Duodenal mucosa (tissue), 2 donors: ENCODE measurements at regions not wholly inside any gene's neighbourhood (a gene's known extent, or its start where the extent isn't known, plus 50 kb on each side); places are given as distances from the start of the nearest gene placed in this dataset.

Experiments
- H3K27ac ChIP-seq: one replicate; pipeline ENCODE4 v1.7.0; 2013; ENCODE audit warnings: low read depth, low read length
- H3K27me3 ChIP-seq, 2 donors: one replicate each; pipeline ENCODE4 v1.7.0; 2013; ENCODE audit warnings: low read length in 2 of 2, control low read depth in 1 of 2; ENCODE audit not compliant: insufficient read depth in 2 of 2, control insufficient read depth in 1 of 2
- H3K36me3 ChIP-seq, 2 donors: one replicate each; pipeline ENCODE4 v1.7.0; 2013; ENCODE audit warnings: low read length in 2 of 2, control low read depth in 1 of 2; ENCODE audit not compliant: insufficient read depth in 2 of 2, control insufficient read depth in 1 of 2
- H3K4me1 ChIP-seq, 2 donors: one replicate each; pipeline ENCODE4 v1.7.0; 2013; ENCODE audit warnings: low read length in 2 of 2, control low read depth in 1 of 2; ENCODE audit not compliant: insufficient read depth in 2 of 2, control insufficient read depth in 1 of 2
- H3K4me3 ChIP-seq, 2 donors: one replicate each; pipeline ENCODE4 v1.7.0; 2013; ENCODE audit warnings: low read length in 2 of 2, low read depth in 1 of 2
- H3K9ac ChIP-seq, 2 donors: one replicate each; pipeline ENCODE4 v1.7.0; 2013; ENCODE audit warnings: low read length in 2 of 2, low read depth in 1 of 2
- H3K9me3 ChIP-seq, 2 donors: one replicate each; pipeline ENCODE4 v1.7.0; 2013; ENCODE audit warnings: low read length in 2 of 2, control low read depth in 1 of 2; ENCODE audit not compliant: control insufficient read depth in 1 of 2

DNA sequence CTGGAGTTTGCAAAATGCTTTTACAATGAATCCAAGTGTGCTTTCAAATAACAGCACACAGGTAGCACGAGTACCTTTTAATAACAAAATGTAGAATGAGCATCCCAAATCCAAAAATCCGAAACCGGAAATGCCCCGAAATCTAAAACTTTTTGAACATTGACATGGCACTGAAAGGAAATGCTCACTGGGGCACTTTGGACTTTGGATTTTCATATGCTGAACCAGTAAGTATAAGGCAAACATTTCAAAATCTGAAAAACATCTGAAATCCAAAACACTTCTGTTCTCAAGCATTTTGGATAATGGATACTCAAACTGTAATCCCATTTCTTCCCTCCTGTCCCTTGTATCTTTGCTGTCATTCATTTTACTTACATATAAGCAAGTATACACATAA lies 50.1 kb downstream of the GCNT4 start:
- Histone ChIP-seq H3K4me1 (no peaks in the 10 kb centered on the region), H3K27ac (no peak overlapping the region), H3K36me3 (no peaks in the 10 kb centered on the region), H3K9me3 (peaks cover 0 to 5% of the 10 kb centered on the region in 2 donors), H3K4me3 (no peak overlapping the region), H3K27me3 (no peaks in the 10 kb centered on the region), H3K9ac (no peak overlapping the region)

DNA sequence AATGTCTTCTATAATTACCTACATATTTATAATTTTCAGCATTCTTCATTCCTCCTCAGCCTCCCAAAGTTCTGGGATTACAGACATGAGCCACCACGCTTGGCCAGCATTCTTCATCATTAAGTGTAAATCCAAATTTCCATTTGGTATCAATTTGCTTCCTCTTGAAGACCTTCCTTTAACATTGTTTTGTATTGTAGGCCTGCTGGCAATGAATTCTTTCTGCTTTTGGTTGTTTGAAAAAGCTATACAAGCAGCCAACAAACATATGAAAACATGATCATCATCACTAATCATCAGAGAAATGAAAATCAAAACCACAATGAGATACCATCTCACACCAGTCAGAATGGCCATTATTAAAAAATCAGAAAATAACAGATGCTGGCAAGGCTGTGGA lies 56.4 kb downstream of the GCNT4 start:
- H3K27me3 ChIP-seq: no peaks in the 10 kb centered on the region
- H3K36me3 ChIP-seq: no peaks in the 10 kb centered on the region
- H3K27ac ChIP-seq: no peak overlapping the region
- H3K9me3 ChIP-seq: no peaks in the 10 kb centered on the region
- H3K9ac ChIP-seq: no peak overlapping the region
- peaks cover 0 to 7% of the 10 kb centered on the region in 2 donors for H3K4me1 ChIP-seq
- H3K4me3 ChIP-seq: no peak overlapping the region

DNA sequence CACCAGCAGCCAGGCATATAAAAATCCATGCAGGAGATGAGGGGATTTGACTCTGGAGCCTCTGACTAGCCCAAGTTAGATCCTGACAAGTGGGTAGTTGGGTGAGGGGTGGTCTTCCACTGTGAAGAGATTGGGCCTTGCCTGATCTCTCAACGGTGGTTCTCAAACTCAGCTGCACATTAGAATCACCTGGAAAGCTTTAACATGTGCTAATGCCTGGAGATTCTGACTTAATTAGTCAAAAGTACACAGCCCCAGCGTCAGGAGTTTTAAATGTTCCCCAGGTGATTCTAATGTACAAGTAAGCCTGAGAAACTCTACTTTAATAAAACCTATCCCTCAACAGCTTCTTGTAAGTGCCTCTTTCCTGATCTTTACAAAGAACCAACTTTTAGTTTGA lies 57.5 kb downstream of the GCNT4 start:
- H3K4me3 ChIP-seq: no peak overlapping the region
- H3K9ac ChIP-seq: no peak overlapping the region
- H3K4me1 ChIP-seq: peaks cover 0 to 7% of the 10 kb centered on the region in 2 donors
- no peak overlapping the region for H3K27ac ChIP-seq
- H3K9me3 ChIP-seq: no peaks in the 10 kb centered on the region
- no peaks in the 10 kb centered on the region for H3K27me3 ChIP-seq
- no peaks in the 10 kb centered on the region for H3K36me3 ChIP-seq

DNA sequence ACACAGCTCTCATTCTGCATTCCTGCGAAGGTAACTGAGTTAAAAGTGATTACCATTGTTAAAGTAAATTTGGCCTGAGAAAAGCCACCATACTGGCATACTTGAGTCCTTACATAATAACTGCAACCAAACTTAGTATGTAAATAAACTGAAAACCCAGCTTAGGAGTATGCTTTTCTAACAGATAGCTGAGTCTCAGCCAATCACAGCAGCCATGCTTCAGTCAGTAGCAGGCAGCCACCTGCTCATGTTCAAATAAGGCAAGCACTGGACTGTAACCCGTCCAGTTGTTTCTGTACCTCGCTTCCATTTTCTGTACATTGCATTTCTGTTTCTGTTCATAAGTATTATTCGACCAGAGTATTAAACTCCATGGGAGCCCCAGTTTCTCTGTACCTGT lies 58.6 kb downstream of the GCNT4 start:
- Histone ChIP-seq H3K4me1 (peaks cover 0 to 7% of the 10 kb centered on the region in 2 donors), H3K36me3 (no peaks in the 10 kb centered on the region), H3K9ac (no peak overlapping the region), H3K4me3 (no peak overlapping the region), H3K27ac (no peak overlapping the region), H3K27me3 (no peaks in the 10 kb centered on the region), H3K9me3 (no peaks in the 10 kb centered on the region)

DNA sequence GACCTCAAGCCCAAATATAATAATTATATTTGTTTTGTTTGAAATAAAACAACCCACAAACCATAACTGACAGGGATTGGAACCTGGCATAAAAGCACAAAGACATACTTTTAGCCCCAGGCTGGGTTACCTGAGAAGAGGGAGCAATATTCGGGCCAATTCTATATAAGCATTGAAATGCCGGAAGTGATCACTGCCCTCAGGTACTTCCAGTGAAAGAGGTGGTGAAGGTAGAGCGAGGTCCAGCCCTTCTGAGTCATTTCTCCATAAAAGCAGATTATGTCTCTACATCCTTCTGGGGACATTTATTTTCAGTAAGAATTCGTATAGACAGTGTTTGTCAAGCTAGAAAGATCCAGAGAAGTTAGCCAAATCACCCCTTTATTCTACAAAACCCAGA lies 59.6 kb downstream of the GCNT4 start:
- Histone ChIP-seq H3K27me3 (no peaks in the 10 kb centered on the region), H3K4me3 (no peak overlapping the region), H3K9me3 (no peaks in the 10 kb centered on the region), H3K27ac (no peak overlapping the region), H3K36me3 (no peaks in the 10 kb centered on the region), H3K9ac (no peak overlapping the region), H3K4me1 (peaks cover 0 to 7% of the 10 kb centered on the region in 2 donors)

DNA sequence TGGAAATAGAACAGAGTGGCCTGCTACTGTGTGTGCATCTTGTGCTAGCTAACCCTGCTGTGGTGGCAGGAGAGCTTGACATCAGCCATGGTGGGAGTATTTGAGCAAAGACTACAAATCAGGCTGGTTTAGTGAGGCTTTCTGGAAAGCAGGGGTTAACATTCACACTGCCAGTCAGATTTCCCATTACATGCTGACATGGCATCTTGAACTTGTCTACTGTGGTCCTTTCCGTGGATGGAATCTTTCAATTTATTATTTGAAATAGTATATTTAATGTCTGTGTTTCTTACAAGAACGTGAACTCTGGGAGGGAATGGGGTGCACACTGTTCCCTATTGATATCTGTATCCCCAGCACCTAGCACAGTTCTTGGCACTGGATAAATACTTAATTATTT lies 60.8 kb downstream of the GCNT4 start:
- no peaks in the 10 kb centered on the region for H3K27me3 ChIP-seq

DNA sequence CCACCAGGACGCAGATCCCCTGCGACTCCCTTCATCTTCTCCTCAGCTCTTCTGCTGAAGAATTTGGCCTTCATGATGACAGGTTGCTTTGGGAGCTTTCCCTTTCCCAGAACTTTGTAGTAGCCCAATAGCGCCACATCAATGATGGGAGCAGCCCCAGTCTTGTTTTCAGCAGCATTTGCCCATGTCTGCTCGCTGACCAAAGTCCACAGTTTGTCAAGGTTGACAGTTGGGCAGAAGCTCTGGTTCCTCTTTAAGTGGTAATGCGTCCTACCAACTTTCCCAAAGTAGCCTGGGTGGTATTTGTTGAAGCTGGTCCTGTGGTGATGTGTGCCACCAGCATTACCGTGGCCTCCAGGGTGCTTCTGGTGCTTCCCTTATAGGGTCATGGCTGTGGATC lies 62.2 kb downstream of the GCNT4 start:
- Histone ChIP-seq H3K27ac (no peak overlapping the region), H3K9ac (no peak overlapping the region), H3K27me3 (no peaks in the 10 kb centered on the region), H3K36me3 (no peaks in the 10 kb centered on the region), H3K4me3 (no peak overlapping the region), H3K4me1 (peaks cover 0 to 7% of the 10 kb centered on the region in 2 donors), H3K9me3 (no peaks in the 10 kb centered on the region)

More for the DNA sequence above, 60.8 kb downstream of the GCNT4 start:
- H3K4me3 ChIP-seq: no peak overlapping the region
- H3K9me3 ChIP-seq: no peaks in the 10 kb centered on the region
- no peak overlapping the region for H3K27ac ChIP-seq
- peaks cover 0 to 7% of the 10 kb centered on the region in 2 donors for H3K4me1 ChIP-seq
- no peaks in the 10 kb centered on the region for H3K36me3 ChIP-seq
- H3K9ac ChIP-seq: no peak overlapping the region

DNA sequence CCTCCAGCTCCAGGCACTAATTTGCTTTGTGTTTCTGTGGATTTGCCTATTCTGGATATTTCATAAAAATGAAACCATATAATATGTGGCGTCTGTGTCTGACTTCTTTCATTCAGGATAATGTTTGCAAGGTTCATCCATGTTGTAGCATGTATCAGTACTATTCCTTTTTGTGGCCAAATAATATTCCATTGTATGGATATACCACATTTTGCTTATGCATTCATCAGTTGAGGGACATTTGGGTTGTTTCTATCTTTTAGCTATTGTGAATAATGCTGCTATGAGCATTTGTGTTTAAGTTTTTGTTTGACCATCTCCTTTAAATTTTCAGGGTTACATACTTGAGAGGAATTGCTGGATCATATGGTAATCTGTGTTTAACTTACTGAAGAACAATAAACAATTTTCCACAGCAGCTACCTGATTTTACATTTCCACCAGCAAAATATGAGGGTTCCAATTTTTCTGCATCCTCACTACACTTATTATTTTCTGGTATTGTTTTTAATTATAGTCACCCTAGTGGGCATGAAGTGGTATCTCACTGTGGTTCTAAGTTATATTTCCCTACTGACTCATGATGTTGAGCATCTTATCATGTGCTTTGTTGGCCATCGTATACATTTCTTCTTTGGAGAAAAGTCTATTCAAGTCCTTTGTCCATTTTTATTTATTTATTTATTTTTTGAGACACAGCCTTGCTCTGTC lies 63.9 kb downstream of the GCNT4 start:
- Histone ChIP-seq H3K9ac (no peak overlapping the region), H3K27me3 (no peaks in the 10 kb centered on the region), H3K36me3 (no peaks in the 10 kb centered on the region), H3K4me1 (peaks cover 0 to 7% of the 10 kb centered on the region in 2 donors), H3K27ac (no peak overlapping the region), H3K4me3 (no peak overlapping the region), H3K9me3 (no peaks in the 10 kb centered on the region)

DNA sequence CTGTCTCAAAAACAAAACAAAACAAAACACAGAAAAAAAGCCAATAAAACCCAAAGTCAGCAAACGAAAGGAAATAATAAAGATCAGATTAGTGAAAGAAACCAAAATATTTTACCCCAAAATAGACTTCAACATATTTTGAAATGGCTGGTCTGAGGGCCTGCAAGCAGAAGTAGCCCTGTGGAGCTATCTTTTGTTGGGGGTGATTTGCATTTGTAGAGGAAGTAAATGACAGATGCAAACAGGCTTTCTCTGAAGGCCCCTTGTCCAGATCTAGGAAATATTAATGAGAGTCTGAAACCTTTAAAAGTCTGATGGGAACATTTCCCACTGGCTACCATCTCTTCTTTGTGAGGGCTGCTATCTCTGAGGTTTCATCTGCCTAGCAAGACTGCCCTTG lies 74.0 kb downstream of the GCNT4 start:
- no peak overlapping the region for H3K9ac ChIP-seq
- peaks cover 0 to 5% of the 10 kb centered on the region in 2 donors for H3K9me3 ChIP-seq
- H3K4me1 ChIP-seq: peaks cover 0 to 6% of the 10 kb centered on the region in 2 donors
- H3K36me3 ChIP-seq: no peaks in the 10 kb centered on the region
- H3K27ac ChIP-seq: no peak overlapping the region
- H3K27me3 ChIP-seq: no peaks in the 10 kb centered on the region
- no peak overlapping the region for H3K4me3 ChIP-seq

DNA sequence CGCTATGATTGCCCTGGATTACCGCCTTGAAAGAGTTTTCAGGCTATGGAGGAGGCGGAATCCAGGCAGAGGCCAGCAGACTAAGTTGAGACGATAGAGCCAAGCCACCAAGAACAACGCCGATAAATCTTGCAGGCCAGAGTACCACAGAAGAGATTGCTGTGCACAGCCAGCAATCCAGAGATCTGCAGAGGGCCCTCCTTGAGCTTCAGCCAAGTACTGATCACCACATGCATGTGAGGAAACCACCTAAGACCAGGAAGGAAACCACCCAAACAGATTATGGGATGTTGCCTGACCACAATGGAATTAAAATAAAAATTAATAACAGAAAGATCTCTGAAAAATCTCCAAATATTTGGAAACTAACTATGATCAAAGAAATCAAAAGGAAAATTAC lies 74.9 kb downstream of the GCNT4 start:
- no peak overlapping the region for H3K4me3 ChIP-seq
- H3K36me3 ChIP-seq: no peaks in the 10 kb centered on the region
- peaks cover 0 to 5% of the 10 kb centered on the region in 2 donors for H3K9me3 ChIP-seq
- no peak overlapping the region for H3K9ac ChIP-seq
- peaks cover 0 to 6% of the 10 kb centered on the region in 2 donors for H3K4me1 ChIP-seq
- no peak overlapping the region for H3K27ac ChIP-seq
- no peaks in the 10 kb centered on the region for H3K27me3 ChIP-seq
